ENCODE measurements at regions not wholly inside any gene's neighbourhood (a gene's known extent, or its start where the extent isn't known, plus 50 kb on each side); places are given as distances from the start of the nearest gene placed in this dataset.

- no peaks in the 10 kb centered on the region for H3K36me3 ChIP-seq (replicated peaks in 1 of 2; ENCODE audit: control extremely low read depth in 1 of 2, control insufficient read depth in 1 of 2, extremely low read depth in 1 of 2, insufficient read depth in 2 of 2, low read length in 1 of 2)
- H3K9ac ChIP-seq (ENCODE audit: low read length): no peak overlapping the region
- intact Hi-C loops (cut with micrococcal nuclease): no loop called here
- WGBS (ENCODE audit: insufficient coverage): no CpG with 5 or more reads among the region's 2 CpGs
- H3K9me3 ChIP-seq (ENCODE audit: control extremely low read depth in 1 of 3, control insufficient read depth in 2 of 3, insufficient read depth in 1 of 3, low read length in 2 of 3): no peaks in the 10 kb centered on the region
- H3K4me1 ChIP-seq (ENCODE audit: control insufficient read depth in 2 of 2, insufficient read depth in 2 of 2, low read length in 2 of 2): no peaks in the 10 kb centered on the region
- no peaks in the 10 kb centered on the region for H4K20me1 ChIP-seq (ENCODE audit: control insufficient read depth, insufficient read depth, low read length, poor library complexity, severe bottlenecking)
- no peaks in the 10 kb centered on the region for H3K27me3 ChIP-seq (replicated peaks in 1 of 4; ENCODE audit: control extremely low read depth in 1 of 4, control insufficient read depth in 3 of 4, insufficient read depth in 4 of 4, low read length in 3 of 4)
- no peak for DNase-seq
- no peak overlapping the region for H3K4me3 Mint-ChIP-seq
- H3K27me3 Mint-ChIP-seq: peaks cover 4% of the 10 kb centered on the region
- H3K4me2 ChIP-seq (replicated peaks; ENCODE audit: low read depth, low read length, poor library complexity, severe bottlenecking): no peak overlapping the region
- no peak for ATAC-seq (ENCODE audit: low read depth)
- ChIA-PET CTCF (no interaction called here), POLR2A (no interaction called here)
- no peaks in the 10 kb centered on the region for H3K9me3 Mint-ChIP-seq (ENCODE audit: insufficient read depth)
- TF ChIP-seq EZH2 (IDR thresholded peaks at IDR 0.05; ENCODE audit: borderline replicate concordance, insufficient read depth, low read depth, low read length, poor library complexity, severe bottlenecking) (no peak), CTCF (IDR thresholded peaks at IDR 0.05) (no peak)
- no peak overlapping the region for H3K27ac ChIP-seq (ENCODE audit: low read length in 2 of 2)
- no peak overlapping the region for H3K4me3 ChIP-seq (ENCODE audit: control extremely low read depth in 1 of 5, extremely low read depth in 1 of 5, insufficient read depth in 1 of 5, low read depth in 2 of 5, low read length in 4 of 5)
- H3K79me2 ChIP-seq (ENCODE audit: control insufficient read depth, insufficient read depth, low read length): no peaks in the 10 kb centered on the region
- no peak overlapping the region for H2AFZ ChIP-seq (ENCODE audit: insufficient read depth, low read depth, low read length, poor library complexity, severe bottlenecking)
- no peaks in the 10 kb centered on the region for H3K4me1 Mint-ChIP-seq
- H3K27ac Mint-ChIP-seq: no peak overlapping the region
Measured at GRCh38 chr3:181948286-181948685, 236.6 kb downstream of the SOX2 start.

DNA sequence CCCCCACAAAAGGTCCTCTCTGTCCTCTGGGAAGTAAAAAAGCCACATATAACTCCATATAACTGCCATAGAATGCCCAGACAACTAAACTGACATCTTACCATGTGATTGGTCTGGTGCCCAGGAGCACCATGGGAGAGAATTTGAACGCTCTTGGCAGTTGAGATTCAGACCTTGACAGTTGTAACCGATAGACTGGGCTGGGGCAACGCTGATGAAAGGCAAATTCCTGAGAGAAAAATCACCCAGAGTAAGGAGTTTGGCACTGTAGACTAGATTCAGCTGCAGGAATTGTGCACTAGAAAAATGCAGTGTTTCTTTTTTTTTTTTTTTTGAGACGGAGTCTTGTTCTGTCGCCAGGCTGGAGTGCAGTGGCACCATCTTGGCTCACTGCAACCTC lies 240.5 kb downstream of the SOX2 start:
- H3K9ac ChIP-seq (ENCODE audit: low read length): no peak overlapping the region
- H3K4me1 Mint-ChIP-seq: no peaks in the 10 kb centered on the region
- H3K4me1 ChIP-seq (ENCODE audit: control insufficient read depth in 2 of 2, insufficient read depth in 2 of 2, low read length in 2 of 2): no peaks in the 10 kb centered on the region
- no peak overlapping the region for H3K4me3 Mint-ChIP-seq
- H3K27ac ChIP-seq (ENCODE audit: low read length in 2 of 2): no peak overlapping the region
- POLR2A ChIA-PET: no interaction called here
- H3K9me3 ChIP-seq (ENCODE audit: control extremely low read depth in 1 of 3, control insufficient read depth in 2 of 3, insufficient read depth in 1 of 3, low read length in 2 of 3): no peaks in the 10 kb centered on the region
- DNase-seq (no peak), ATAC-seq (ENCODE audit: low read depth) (no peak)
- no peak overlapping the region for H3K4me2 ChIP-seq (replicated peaks; ENCODE audit: low read depth, low read length, poor library complexity, severe bottlenecking)
- 93% methylated on average over 5 of the region's 5 CpGs for WGBS (ENCODE audit: insufficient coverage)
- no peaks in the 10 kb centered on the region for H3K27me3 ChIP-seq (replicated peaks in 1 of 4; ENCODE audit: control extremely low read depth in 1 of 4, control insufficient read depth in 3 of 4, insufficient read depth in 4 of 4, low read length in 3 of 4)
- H3K79me2 ChIP-seq (ENCODE audit: control insufficient read depth, insufficient read depth, low read length): no peaks in the 10 kb centered on the region
- no peaks in the 10 kb centered on the region for H3K36me3 ChIP-seq (replicated peaks in 1 of 2; ENCODE audit: control extremely low read depth in 1 of 2, control insufficient read depth in 1 of 2, extremely low read depth in 1 of 2, insufficient read depth in 2 of 2, low read length in 1 of 2)
- intact Hi-C loops (cut with micrococcal nuclease): no loop called here
- H3K4me3 ChIP-seq (ENCODE audit: control extremely low read depth in 1 of 5, extremely low read depth in 1 of 5, insufficient read depth in 1 of 5, low read depth in 2 of 5, low read length in 4 of 5): no peak overlapping the region
- CTCF ChIA-PET: no interaction called here
- H3K9me3 Mint-ChIP-seq (ENCODE audit: insufficient read depth): no peaks in the 10 kb centered on the region
- peaks cover 4% of the 10 kb centered on the region for H3K27me3 Mint-ChIP-seq
- H3K27ac Mint-ChIP-seq: no peak overlapping the region
- TF ChIP-seq CTCF (IDR thresholded peaks at IDR 0.05) (no peak), EZH2 (IDR thresholded peaks at IDR 0.05; ENCODE audit: borderline replicate concordance, insufficient read depth, low read depth, low read length, poor library complexity, severe bottlenecking) (no peak)
- no peaks in the 10 kb centered on the region for H4K20me1 ChIP-seq (ENCODE audit: control insufficient read depth, insufficient read depth, low read length, poor library complexity, severe bottlenecking)
- no peak overlapping the region for H2AFZ ChIP-seq (ENCODE audit: insufficient read depth, low read depth, low read length, poor library complexity, severe bottlenecking)
